ENCODE measurements at regions not wholly inside any gene's neighbourhood (a gene's known extent, or its start where the extent isn't known, plus 50 kb on each side); places are given as distances from the start of the nearest gene placed in this dataset.

- TF ChIP-seq CEBPZ (IDR thresholded peaks at IDR 0.05; ENCODE audit: low read depth, low read length) (no peak), CBFB (IDR thresholded peaks at IDR 0.05; ENCODE audit: low read depth) (no peak), NFYB (IDR thresholded peaks at IDR 0.05; ENCODE audit: insufficient read depth, low read depth, low read length) (no peak), FOXK2 (IDR thresholded peaks at IDR 0.05) (no peak), YY1 (IDR thresholded peaks at IDR 0.05; ENCODE audit: low read depth, low read length) (no peak), SMC3 (IDR thresholded peaks at IDR 0.05; ENCODE audit: borderline replicate concordance, low read length) (no peak), HDGF (IDR thresholded peaks at IDR 0.05) (no peak), ZNF687 (IDR thresholded peaks at IDR 0.05) (no peak), MYC (IDR thresholded peaks at IDR 0.05; ENCODE audit: insufficient read depth, insufficient read length, insufficient replicate concordance, low read length, severe bottlenecking) (no peak), EGR1 (IDR thresholded peaks at IDR 0.05; ENCODE audit: borderline replicate concordance in 1 of 2, low read depth in 2 of 2, low read length in 2 of 2) (no peak), SPI1 (IDR thresholded peaks at IDR 0.05; ENCODE audit: borderline replicate concordance, insufficient read depth, low read depth, low read length) (no peak), NFYA (IDR thresholded peaks at IDR 0.05; ENCODE audit: borderline replicate concordance, low read depth, low read length) (no peak)
These were observed 187.4 kb downstream of the TENT5A start (continued) for GRCh38 chr6:81565071-81565470.
